COLO829 (cell line): ENCODE measurements at regions not wholly inside any gene's neighbourhood (a gene's known extent, or its start where the extent isn't known, plus 50 kb on each side); places are given as distances from the start of the nearest gene placed in this dataset.

ENCODE experiments used
- DNase-seq: peaks from one replicate; pipeline ENCODE4 v3.0.0; 2012; ENCODE audit warnings: low spot score

DNA sequence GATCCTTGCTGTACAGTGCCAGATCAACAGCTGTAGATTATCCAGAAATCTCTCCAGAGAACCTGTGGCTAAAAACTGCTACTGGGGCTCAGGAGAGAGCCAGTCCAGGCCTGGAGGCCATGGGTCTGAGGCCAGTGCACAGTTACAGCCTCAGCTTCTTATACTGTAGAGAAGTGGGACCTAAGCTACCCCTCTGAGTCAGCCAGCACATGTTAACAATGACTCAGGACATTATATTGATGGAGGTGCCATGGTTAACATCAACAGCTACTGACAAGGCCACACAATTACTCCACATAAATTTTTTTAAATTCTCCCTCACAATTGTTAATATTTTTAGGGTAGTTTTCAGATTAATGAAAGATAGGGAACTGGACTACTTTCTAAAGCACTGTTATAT lies 138.5 kb downstream of the RBM26 start:
- DNase-seq = no peak

GRCh38 chr13:79258489-79258888 lies 147.6 kb downstream of the RBM26 start:
- no peak for DNase-seq

DNA sequence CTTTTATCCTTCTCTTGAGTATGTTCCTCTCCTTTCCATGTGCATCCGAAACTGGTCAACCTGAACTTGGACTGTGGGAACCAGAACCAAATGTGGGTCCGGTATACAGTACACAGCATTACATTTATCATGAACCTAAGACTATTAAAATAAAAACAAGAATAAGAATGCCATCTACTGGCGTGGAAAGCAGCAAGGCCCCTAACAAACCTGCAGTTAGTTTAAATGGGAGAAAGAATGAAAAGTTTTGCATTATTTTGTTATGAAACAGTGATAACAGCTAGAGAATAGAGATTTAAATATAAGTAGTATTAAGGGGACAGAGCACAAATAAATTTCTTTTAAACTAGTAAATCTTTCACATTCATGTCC lies 159.5 kb downstream of the RBM26 start:
- DNase-seq = no peak

DNA sequence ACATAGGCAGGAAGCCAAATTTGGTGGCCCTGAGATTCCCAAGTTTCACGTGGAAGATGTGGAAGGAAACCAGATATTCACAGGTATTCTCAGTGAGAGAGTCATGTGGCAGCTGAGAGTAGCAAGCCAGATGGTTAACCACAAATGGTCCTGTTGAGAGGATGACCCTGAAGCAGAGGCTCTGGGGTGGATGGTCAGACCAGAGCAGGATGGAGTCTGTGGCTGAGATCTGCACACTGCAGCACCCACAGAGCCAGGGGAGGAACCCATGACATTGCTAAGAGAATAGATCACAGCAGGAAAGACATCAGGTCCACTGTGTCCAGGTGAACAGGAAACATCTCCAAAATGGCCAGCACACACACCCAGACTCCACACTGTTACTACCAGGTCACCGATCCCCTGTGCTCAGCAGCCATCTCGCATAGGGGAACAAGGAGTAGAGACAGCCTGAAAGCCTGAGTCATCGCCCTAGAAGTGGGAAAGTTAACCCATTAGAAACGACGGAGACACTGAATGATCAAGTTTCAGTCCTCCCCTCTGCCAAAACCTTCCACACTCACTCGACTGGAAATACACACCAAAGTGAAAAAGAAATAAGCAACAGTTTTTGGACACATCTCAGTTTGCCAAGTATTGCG lies 160.0 kb downstream of the RBM26 start:
- DNase-seq = no peak

DNA sequence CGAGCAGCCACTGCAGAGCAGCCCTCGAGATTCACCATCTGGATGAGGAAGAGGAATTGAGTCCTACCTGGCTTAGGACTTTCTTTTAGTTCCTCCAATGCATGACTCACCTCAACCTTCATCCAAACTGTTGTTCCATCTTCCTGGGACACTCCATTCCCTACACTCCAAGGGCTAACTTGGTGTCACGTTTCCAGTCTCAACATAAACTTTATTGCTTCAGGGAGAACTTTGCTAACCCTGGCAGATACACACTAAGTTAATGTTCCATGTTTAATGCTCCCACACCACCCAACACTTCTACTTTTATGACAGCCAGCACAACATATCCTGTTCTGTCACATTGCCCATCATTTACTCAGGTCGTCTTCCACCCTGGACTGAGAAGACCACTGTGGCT lies 164.4 kb downstream of the RBM26 start:
- no peak for DNase-seq

DNA sequence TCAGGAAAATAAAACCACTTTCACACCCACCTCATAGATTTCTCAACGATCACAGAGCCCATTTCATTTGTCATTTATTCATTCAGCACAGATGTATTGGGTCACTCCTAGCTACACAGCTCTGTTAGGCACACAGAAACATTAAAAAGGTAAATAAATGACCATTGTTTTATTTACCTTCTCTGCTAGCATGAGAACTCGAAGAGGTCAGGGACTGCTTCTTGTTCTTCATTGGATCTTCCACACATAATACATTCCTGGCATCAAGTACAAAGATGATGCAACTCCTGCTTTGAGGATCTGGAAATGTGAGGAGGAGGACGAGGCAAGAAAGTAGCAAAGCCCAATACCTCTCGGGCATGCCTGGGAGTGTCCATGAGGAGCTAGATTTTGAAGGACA lies 168.1 kb downstream of the RBM26 start:
- no peak for DNase-seq

GRCh38 chr13:79231887-79232286 lies 174.2 kb downstream of the RBM26 start:
- no peak for DNase-seq

GRCh38 chr13:79229761-79230160 lies 176.3 kb downstream of the RBM26 start:
- no peak for DNase-seq

DNA sequence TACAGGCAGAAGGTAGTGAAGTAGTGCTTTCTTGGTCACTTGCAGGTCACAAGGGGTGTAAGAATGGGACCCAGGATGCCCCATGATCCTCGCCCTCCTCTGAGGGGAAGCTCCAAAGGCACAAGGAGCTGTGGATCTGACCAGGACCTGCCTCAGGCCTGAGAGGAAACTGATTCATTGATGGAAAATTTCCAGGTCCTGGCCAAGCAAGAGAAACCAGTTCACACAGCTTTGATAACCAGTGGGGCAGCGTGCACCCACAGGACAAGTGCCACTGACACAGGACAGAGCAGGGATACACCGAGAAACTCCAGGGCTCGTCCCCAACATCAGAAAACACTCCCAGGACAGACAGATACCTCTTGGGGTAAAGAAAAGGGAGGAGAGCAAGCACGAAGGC lies 177.1 kb downstream of the RBM26 start:
- DNase-seq = no peak

DNA sequence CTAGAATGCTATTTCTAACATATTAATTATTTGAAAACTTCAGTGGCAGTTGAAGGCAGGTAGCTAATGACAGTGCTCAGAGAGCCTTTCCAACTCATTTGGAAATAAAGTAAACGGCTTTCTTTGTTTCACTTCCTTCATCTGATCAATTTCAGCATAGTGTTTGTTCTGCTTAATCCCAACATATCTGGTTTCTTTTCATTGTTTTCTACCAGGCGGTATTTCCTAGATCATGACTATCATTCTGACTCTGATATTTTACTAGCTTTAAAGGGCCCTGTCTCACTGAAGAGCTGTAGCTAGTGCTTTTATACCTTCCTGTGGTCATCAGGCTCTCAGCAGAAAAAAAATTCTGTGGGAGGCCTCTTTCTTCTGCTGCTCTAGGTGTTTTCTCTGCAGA lies 178.6 kb downstream of the RBM26 start:
- DNase-seq = no peak

DNA sequence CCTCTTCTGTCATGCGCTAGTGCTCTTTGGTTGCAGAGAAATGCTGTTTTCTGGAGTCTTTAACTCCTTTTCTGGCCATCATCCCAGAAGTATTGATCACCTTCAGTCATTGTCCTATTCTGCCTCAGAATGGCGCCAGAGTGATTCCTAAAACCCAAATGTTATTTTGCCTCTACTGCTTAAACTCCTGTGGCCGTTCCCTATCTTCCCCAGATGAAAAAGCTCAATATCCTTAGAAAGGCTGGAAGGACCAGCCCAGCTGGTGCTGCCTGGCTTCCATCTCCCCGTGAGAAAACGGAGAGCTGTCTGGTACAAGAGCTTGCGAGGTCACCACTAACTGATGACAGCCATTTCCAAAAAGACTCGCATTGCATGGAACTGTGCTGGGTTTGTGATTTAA lies 179.1 kb downstream of the RBM26 start:
- no peak for DNase-seq

DNA sequence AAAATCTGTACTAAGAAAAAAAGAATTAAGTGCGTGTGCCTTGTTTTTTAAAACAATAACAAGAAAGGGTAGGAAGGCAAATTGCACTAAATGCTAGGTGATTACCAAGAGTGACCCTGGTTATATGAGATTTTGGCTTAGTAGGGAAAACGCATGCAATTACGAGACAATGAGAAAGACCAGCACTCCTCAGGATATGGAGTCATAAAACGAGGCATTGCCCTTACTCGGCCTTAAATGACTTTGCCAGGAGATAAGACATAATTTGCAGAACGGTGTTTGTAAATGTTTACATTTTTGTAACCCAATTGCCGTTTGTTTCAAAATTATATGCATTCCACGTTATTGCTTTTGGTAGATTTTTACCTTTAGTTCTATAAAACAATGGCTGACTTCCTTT lies 179.8 kb downstream of the RBM26 start:
- DNase-seq = no peak

DNA sequence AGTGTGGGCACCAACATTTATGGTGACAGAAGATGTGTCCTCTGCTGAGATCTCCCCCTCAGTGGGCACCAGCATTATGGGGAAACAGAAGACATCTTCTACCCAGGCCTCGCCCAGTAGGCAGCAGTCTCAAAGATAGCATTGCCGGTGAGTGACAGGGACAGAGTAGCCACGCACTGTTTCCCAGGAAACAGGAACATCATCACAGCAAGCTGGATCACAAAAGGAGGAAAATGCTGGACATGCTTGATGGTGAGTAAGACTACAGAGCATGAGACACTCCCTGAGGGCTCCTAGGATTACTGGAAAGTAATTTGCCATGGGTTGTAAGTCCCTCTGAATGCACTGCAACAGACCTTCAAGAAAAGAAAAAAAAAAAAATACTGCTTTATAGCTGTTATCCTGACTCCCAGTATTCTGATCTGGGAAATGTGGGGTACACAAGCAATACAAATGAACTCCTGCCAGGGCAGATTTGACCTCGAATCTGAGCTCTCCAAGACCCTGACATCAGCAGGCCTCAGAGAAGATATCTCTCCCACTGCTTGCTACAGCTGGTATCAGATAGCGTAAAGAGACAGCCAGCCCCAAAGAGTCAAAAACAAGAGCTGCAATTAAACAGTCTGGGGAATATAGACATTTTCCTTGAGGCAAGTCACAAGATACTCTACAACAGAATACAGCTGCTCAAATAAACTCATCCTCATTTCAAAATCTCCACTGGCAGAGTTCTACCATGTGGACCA lies 180.4 kb downstream of the RBM26 start:
- no peak for DNase-seq

DNA sequence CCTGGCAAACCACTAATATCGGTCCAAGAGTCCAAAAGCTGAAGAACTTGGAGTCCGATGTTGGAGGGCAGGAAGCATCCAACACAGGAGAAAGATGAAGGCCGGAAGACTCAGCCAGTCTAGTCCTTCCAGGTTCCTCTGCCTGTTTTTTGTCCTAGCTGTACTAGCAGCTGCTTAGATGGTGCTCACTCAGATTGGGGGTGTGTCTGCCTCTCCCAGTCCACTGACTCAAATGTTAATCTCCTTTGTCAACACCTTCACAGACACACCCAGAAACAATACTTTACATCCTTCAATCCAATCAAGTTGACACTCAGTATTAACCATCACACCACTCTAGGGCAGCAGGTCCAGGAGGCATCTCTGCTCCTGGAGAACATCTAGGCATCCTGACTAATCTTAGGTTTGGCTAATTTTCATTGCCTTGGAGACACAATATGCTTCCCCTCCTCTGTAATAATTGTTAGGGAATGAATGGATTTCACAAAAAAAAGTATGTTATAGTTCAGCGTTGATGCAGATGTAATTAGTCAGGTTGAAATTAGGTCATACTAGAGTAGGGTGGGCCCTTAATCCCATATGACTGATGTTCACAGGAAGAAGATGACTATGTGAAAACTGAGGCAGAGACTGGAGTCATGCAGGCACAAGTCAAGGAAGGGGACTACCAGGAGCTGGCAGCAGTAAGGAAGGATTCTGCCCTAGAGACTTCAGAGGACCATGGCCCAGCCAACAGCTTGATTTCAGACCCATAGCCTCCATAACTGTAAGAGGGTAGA lies 183.4 kb downstream of the RBM26 start:
- DNase-seq = no peak

DNA sequence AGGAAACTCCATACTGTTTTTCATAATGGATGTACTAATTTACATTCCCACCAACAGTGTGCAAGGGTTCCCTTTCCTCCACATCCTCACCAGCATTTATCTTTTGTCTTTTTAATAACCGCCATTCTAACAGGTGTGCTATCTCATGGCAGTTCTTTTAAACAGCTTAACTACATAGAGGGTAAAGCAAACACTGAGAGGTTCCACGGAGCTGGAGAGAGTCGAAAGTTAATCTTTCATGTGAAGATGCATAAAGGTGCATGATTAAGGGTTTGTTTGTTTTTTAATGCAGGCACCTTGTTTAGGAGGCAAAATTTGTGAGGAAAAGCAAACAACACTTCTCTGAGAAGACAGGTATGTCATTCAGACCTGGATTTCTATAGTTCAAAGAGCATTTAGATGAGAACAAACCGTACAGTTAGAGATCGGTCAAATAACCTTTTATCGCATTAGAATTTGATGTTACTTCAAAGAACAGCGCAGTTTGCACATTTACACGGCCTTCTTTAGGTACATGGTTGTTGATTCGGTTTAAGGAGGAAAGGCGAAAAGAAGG lies 193.9 kb downstream of the RBM26 start:
- DNase-seq = no peak

- no peak for DNase-seq
Observed at GRCh38 chr13:79211377-79211776, 194.7 kb downstream of the RBM26 start.

GRCh38 chr13:79197933-79198332 lies 208.1 kb downstream of the RBM26 start:
- no peak for DNase-seq

- DNase-seq = no peak
Observed at GRCh38 chr13:79196843-79197242, 209.2 kb downstream of the RBM26 start.

DNA sequence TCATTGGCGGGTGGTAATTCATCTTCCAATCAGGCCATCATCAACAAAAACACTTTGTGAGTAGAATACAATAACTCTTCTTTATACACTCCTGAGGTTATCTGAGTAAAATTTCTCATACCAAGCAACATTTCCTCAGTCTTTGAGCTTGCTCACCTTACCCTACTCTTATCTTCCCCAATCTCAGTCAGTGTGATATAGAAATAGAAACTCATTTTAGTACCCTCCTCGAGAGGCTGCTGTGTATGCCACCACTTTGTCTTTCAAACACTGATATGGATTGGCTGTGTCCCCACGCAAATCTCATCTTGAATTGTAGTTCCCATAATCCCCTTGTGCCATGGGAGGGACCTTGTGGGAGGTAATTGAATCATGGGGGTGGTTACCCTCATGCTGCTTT lies 209.7 kb downstream of the RBM26 start:
- no peak for DNase-seq

- no peak for DNase-seq
Observed at GRCh38 chr13:79194727-79195126, 211.3 kb downstream of the RBM26 start.

- DNase-seq = no peak
Observed at GRCh38 chr13:79194272-79194671, 211.8 kb downstream of the RBM26 start.

- no peak for DNase-seq
Observed at GRCh38 chr13:79191501-79191900, 214.6 kb downstream of the RBM26 start.

GRCh38 chr13:79190932-79191331 lies 215.1 kb downstream of the RBM26 start:
- DNase-seq = no peak
